OCI-LY7 (cell line): ENCODE measurements at regions not wholly inside any gene's neighbourhood (a gene's known extent, or its start where the extent isn't known, plus 50 kb on each side); places are given as distances from the start of the nearest gene placed in this dataset.

Experiments
- CTCF ChIP-seq: fragments of 200-600 bp; sonication (generic); conservative IDR thresholded peaks from 2 replicates; pipeline ENCODE4 v1.5.1; 2014; ENCODE audit warnings: mild to moderate bottlenecking, antibody characterized with exemption, low read length, moderate library complexity, mixed read lengths
- EZH2phosphoT487 ChIP-seq: fragments of 200-600 bp; sonication (generic); IDR thresholded peaks from 2 replicates; pipeline ENCODE4 v1.6.1; 2018; ENCODE audit warnings: low read depth, borderline replicate concordance, mild to moderate bottlenecking, mixed run types, antibody characterized with exemption, low read length, moderate library complexity, mixed read lengths

- TF ChIP-seq CTCF (no peak), EZH2phosphoT487 (no peak)
Observed at GRCh38 chr6:168905451-168906090, 348.1 kb downstream of the THBS2 start.
